Lower leg skin (tissue), 3 donors: ENCODE measurements at regions not wholly inside any gene's neighbourhood (a gene's known extent, or its start where the extent isn't known, plus 50 kb on each side); places are given as distances from the start of the nearest gene placed in this dataset.

Experiments used
- POLR2A ChIP-seq, 2 donors: fragments of 450-650 bp; IDR thresholded peaks; one replicate each; pipeline ENCODE4 v1.6.1; 2016 to 2017; ENCODE audit warnings: antibody characterized with exemption in 2 of 2, mild to moderate bottlenecking in 1 of 2, moderate library complexity in 1 of 2
- TF ChIP-seq, protein P1 (sequence below), 3 donors: fragments of 450-650 bp; IDR thresholded peaks; one replicate each; pipeline ENCODE4 v1.5.1; 2016; ENCODE audit warnings: antibody characterized with exemption in 3 of 3, mild to moderate bottlenecking in 3 of 3, moderate library complexity in 2 of 3

DNA sequence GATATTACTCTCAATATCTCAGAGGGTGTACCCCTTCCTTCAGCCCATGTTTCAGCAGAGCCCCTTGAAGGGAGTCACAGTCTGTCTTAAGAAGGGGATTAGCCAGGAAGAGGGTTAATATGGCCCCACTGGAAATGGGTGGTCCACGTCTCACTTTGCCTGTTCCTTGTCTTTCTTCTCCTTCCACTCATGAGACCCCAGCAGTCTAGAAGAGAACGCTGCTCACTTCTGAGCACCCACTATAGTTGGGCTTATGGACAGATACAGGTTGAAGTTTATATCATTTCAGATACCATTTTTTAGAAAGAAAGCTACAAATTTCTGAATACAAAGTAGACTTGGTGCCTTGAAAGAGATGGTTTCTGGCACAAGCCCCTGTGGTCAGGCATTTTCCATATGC, 139.3 kb upstream of the API5 start:
- TF ChIP-seq, protein P1, sequence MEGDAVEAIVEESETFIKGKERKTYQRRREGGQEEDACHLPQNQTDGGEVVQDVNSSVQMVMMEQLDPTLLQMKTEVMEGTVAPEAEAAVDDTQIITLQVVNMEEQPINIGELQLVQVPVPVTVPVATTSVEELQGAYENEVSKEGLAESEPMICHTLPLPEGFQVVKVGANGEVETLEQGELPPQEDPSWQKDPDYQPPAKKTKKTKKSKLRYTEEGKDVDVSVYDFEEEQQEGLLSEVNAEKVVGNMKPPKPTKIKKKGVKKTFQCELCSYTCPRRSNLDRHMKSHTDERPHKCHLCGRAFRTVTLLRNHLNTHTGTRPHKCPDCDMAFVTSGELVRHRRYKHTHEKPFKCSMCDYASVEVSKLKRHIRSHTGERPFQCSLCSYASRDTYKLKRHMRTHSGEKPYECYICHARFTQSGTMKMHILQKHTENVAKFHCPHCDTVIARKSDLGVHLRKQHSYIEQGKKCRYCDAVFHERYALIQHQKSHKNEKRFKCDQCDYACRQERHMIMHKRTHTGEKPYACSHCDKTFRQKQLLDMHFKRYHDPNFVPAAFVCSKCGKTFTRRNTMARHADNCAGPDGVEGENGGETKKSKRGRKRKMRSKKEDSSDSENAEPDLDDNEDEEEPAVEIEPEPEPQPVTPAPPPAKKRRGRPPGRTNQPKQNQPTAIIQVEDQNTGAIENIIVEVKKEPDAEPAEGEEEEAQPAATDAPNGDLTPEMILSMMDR (IDR thresholded peaks at IDR 0.05) = no peak
- TF ChIP-seq POLR2A (IDR thresholded peaks at IDR 0.05) = no peak
